SW480 (cell line): ENCODE measurements at regions not wholly inside any gene's neighbourhood (a gene's known extent, or its start where the extent isn't known, plus 50 kb on each side); places are given as distances from the start of the nearest gene placed in this dataset.
"Not testable (repeated sequence)": the region's sequence is repeated elsewhere in the genome, so short reads cannot be mapped to it uniquely, and the experiment has no call there.

ENCODE experiments used
- DNase-seq: peaks from one replicate; pipeline ENCODE4 v3.0.0-alpha.2; 2016; ENCODE audit warnings: low spot score

DNA sequence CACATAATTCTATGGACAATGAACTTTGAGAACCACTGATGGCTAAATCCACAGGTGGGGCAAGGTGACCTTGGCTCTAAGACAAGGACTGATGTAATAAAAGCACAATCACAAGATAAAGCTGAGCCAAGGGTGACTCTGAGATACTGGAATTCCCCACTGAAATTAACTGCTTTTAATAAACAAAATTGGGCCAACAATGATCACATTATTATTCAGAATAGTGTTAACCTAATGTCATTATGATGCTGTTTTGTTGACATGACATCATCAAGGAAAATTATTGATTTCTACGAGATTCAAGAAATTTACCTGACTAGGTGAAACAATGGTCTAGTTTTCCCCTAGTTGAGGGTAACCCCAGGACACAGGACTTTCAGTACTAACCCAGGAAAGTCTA, 273.7 kb upstream of the NFIA start:
- DNase-seq, result no peak

DNA sequence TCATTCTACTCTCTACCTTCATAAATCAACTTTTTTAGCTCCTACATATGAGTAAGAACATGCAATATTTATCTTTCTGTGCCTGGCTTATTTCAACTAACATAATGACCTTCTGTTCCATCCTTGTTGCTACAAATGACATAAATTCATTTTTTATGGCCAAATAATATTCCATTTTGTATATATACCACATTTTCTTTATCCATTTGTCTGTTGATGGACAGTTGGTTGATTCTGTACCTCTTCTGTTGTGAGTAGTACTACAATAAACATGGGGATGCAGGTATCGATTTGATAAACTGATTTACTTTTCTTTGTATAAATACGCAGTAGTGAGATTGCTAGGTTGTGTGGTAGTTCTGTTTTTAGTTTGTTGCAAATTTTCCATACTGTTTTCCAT, 279.5 kb upstream of the NFIA start:
- no peak for DNase-seq

DNA sequence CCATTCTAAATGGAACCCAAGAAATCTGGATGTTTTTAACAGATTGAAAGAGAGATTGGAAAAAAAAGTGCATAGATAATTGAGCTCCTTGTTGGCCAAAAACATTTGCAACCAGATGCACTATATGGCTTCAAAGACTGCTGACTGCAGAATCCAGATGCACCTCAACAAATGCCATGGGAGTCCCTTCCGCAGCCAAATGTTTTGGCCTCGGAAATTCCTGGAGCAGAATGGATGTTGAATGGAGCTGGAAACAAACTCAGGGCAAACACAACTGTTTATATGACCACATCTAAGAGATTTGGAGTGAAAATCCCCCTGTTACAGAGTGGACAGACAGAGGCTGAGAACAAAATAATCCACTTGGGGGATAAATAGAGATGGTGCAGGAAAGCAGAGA, 285.0 kb upstream of the NFIA start:
- DNase-seq, result no peak

DNA sequence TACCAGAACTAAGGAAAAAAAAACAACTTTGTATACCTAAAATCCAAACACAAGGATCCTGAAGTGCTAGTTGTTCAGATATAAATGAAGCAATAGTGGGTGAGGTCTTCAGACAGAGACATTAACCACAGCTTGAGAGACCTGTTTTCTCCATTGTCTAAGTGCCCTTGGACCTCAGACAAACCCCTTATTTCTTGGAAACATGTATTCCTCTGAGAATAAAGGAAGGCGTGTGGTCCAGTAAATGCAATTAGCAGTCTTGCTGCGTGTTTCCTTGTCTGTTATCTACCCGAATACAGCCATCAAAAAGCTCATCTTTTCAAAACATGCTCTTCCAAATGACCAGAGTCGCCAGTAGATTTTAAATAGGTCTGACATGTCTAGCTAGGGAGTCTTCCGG, 291.1 kb upstream of the NFIA start:
- no peak for DNase-seq

DNA sequence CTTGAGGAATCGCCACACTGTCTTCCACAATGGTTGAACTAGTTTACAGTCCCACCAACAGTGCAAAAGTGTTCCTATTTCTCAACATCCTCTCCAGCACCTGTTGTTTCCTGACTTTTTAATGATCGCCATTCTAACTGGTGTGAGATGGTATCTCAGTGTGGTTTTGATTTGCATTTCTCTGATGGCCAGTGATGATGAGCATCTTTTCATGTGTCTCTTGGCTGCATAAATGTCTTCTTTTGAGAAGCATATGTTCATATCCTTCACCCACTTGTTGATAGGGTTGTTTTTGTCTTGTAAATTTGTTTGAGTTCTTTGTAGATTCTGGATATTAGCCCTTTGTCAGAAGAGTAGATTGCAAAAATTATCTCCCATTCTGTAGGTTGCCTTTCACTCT, 309.3 kb upstream of the NFIA start:
- not testable (repeated sequence) for DNase-seq

DNA sequence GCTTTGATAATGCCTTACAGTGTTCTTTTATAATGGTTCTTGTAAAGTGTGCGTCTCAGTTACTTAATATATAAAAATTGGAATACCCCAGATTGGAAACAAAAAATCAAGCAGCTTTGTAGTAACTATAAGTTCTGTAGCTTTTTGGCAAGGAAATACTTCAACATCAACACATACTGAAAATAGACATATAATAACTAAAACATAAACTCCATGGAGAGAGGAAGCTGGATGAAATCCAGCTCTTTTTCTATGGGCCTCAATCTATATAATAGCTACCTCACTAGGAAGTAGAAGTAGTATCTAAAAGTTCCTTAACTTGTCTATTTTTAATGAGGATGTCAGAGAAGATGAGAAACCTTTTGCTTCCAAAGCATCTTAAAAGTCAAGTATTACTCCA, 313.3 kb upstream of the NFIA start:
- no peak for DNase-seq

DNA sequence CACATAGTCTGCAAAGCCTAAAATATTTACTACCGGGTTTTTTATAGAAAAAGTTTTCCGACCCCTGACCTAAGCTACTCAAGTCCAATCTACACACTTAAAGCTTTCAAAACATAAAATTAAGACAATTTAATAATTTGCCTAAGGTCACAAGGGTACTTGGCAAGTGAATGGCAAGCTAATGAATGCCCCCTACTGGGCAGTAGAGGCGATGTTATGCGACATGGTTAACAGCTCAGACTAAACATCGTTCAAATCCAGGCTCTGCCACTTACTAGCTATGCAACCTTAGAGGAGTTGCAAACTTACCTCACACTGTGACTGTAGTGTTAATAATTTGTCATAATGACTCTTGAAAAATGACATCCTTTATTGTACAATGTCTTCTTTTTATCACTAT, 317.2 kb upstream of the NFIA start:
- no peak for DNase-seq

DNA sequence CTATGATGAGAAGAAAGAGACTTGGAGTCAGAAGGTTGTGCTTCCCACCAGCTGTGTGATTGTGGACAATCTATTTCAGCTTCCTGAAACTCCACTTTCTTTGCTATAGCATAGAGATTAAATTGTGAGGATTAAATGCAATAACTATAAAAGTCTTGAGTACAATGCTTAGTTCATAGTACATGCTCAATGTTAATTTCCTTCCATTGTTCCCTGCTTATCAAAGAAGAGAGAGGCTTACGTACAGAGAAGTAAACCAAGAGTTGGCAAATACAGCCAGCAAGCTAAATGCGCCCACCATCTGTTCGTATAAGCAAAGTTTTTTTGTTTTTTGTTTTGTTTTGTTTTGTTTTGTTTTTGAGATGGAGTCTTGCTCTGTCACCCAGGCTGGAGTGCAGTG, 317.9 kb upstream of the NFIA start:
- no peak for DNase-seq

DNA sequence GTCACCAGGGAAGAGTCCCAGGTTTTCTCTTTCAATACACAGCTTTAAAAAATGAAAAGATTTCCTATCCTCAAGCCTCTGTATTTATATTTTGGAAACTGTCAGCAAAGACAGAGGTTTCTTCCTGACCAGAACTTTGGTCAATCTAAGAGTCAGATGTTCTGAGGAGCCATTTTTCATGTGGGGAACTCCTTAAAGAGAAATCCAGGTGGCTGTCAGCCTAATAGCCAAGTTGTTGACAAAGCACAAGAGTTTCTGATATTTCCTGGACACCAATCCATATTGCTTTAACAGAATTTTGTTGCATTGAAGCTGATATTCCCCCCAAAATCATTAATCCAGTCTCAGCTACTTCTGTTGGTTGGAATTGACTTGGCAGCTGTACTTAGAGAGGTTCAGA, 318.6 kb upstream of the NFIA start:
- DNase-seq, result no peak

DNA sequence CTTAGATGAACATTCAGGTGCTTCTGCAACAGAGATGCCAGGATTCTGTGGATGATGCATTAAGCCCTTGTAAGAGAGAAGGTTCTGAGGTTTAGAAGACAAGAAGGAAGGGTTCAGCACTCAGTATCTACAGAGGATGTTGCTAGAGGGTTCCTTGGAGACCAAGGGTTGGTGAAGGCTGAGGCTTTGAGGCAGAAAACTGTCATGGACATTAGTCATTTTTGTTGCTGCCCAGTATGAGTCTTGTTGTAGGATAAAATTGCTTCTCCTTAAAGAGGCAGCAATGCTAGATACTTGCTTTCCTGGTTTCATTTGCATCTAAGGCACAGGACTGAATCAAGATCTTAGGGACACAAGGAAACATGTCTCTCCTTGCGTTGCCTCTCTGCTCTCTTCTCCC, 319.4 kb upstream of the NFIA start:
- no peak for DNase-seq

DNA sequence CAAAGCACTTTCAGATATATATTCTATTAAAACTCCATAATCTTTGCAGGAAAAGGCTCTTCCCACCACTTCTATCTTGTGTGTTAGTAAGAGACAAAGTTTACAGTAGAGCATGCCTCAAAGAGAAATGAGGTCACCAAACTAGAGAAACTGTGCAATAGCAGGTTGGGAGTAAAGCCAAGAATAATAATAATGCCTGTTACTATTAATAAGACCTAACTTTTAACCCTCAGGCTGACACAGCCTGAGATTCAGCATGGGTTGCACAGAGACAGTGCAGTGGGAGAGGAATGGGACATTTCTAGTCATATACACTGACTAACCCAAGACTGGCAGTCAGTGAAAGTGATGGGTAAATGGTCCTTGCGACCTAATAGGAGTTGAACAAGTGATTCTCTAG, 320.2 kb upstream of the NFIA start:
- no peak for DNase-seq

DNA sequence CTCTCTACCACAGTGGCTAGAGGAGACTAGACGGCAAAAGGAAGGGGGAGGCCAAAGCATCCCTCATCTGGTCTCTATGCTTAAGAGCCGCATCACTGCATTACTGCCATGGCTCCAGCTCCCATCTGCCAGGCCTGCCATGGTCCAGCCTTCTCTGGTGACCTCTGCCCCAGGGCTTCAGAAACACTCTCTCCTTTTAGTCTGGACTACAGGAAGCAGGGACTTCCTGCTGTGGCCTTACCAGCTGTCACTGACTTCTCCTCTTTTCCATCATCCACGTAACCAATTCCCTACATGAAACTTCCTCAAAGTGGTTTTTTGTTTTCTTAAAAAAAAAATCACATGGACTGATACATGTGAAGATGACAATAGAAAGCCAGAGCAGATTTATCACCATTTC, 323.1 kb upstream of the NFIA start:
- DNase-seq, result no peak

DNA sequence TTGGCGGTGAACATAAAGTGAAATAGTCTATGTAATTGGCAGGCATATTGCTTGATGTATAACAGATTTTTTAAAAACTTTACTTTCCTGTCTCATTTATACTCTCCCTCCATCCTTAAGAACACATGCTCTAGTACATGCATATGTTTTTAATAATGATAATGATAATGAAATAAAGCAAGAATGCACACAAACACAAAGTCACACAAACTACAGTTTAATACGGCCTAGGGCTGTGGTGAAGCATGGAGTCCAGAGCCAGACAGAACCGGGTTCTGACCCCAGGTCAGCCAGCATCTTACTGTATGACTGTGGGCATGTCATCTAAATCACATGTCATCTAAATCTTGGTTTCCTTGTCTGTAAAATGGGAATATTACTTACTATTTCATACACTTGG, 324.9 kb upstream of the NFIA start:
- DNase-seq, result no peak

DNA sequence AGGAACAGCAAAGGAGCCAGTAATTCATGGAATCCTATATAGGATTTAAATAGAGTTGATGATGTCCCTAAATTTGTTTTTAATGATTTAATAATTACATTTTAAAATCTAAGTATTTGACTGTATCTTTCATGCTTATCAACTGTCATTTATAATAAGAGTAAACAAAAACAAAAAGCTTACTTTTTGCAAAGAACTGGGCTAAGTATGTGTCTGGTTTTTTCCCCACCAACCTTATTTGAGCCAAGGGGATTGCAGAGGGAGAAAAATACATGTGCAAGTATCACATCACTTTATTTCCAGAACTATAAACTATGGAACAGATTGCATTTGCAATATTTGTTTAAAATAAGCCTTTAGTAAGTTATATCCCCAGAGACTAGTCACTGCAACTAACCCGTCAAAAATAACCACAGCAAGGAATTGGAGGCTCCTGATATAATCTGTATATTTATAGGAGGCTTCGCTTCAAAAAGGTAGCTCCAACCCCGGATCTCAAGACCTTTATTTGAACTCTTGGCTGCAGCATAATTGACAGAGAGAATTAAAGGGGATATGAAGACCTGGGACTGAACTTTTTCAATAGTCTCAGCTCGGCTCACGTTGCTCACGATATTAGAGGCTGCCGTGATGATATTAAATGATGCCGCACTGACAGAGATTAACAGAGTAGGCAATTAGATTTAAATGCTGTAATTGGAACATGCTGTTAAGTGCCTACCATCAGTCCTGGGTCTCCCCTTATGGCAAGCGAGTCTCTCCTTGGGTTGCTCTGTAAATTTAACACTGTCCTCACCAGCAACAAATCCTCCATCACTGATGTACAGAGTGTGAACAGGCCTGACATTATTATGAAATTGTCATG, 329.1 kb upstream of the NFIA start:
- DNase-seq, result no peak

DNA sequence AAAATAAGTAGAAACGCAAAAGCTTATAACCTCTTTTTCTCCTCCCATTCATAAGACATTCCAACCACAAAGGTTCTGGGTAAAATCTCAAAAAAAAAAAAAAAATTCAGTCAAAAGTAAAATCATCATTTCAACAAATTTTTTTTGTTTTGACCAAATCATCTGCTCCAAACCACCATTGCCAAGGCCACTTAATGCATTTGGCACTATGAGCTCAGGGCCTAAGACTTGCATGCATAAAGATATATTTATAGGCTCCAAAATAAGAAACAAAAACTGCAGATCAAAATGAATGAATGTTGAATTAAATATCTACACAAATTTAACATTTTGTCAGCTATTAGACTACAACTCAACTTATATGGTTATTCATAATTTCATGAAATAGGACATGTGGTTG, 331.1 kb upstream of the NFIA start:
- no peak for DNase-seq

DNA sequence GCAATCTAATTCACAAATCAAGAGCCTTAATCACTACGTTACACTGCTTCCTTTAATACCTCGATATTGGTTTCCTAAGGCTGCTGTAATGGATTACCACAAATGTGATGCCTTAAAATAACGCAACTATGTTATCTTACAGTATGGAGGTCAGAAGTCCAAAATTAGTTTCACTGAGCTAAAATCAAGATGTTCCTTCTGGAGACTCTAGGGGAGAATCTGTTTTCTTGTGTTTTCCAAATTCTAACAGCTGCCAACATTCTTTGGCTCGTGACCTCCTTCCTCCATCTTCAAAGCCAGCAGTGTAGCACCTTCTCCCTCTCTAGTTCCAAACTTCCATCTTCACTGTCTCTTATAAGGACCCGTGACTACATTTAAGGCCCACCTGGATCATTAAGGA, 335.0 kb upstream of the NFIA start:
- DNase-seq, result no peak

DNA sequence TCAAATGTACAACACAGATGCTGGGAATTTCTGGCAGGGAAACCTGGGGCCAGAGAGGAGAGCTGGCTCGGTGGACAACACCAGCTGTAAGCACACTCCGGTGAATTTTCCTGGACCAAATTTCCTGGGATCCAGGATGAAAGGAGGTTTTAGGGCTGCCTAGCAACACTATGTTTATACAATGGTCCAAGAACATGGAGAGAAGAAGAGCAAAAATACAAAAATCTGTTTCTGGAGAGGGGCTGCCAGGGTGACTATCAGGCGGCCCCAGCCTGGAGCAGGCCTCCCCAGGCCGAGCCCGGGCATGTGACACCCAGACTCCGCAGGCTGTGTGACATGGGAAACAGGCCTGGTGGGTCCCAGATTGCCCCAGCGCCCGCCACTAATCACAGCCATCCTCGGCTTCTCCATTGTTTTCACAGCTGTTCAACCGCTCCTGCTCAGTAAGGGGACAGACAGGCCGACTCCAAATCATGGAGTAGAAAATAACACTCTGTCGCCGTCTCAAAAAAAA, 336.0 kb upstream of the NFIA start:
- no peak for DNase-seq

DNA sequence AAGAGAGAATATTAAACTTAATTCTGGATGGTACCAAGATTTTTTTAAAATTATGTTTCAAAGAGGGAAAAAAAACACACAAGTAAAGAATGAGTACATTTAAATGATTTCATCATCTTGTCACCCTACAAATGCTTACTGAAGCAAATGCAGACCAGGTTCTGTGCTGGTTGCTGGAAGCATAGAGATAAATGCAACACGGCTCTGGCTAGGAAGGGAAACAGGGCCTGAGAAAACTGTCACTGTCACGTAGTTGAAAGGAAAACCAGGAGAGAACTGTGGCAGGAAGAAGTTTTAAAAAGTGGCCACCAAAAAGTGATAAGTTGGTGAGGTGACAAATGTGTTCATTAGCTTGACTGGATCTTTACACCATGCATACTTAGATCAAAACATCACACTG, 336.9 kb upstream of the NFIA start:
- DNase-seq, result no peak

DNA sequence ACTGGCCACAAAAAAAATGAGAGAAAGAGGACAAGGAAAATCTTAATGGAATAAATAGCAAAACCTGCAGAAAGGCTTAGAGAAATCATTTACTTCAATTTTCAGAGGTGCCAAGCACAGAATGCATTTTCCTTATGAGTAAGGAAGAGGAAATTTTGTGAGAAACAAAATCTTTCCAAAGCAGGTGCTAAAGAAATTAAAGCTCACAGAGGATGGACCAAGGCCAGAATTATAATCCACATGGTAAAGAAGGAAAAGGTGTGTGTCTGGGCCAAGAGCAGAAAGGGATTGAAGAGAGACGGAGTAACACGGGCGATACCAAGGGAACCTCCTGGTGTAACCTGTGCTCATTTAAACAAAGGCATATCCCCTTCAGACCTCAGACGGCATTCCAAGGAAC, 340.0 kb upstream of the NFIA start:
- DNase-seq, result no peak

DNA sequence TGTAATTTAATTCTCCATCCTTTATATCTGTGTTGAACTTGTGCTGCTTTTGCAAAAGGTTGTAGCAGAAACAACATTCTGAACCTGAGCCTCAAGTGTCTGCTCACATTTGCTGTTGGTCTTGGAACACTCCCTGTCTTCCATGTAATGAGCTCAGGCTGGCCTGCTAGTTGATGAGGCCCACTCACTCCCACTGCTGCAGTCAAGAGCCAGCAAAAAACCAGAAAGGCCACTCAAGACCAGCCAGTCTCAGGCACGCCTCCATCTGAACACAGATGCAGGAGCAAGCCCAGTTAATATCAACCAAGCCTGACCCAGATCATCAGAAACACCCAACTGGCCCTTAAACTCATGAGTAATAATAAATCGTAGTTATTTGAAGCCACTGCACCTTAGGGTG, 342.2 kb upstream of the NFIA start:
- DNase-seq, result no peak

DNA sequence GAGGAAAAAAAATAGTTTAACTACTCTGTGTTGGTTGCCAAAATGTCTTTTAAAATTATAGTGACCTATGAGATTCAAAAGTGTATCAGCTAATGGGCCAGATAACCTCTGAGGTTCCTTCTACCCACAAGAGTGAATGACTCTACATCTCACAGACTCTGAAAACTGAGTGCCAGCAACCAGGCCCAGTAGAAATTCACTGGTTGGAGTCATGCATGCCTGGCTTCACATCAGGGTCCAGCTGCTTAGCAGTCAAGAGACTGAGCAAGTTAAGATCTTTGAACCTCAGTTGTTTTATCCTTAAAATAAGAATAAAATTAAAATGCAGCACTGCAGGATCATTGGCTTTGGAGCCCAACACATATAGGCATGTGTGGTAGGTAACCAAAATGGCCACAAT, 342.6 kb upstream of the NFIA start:
- DNase-seq, result no peak

DNA sequence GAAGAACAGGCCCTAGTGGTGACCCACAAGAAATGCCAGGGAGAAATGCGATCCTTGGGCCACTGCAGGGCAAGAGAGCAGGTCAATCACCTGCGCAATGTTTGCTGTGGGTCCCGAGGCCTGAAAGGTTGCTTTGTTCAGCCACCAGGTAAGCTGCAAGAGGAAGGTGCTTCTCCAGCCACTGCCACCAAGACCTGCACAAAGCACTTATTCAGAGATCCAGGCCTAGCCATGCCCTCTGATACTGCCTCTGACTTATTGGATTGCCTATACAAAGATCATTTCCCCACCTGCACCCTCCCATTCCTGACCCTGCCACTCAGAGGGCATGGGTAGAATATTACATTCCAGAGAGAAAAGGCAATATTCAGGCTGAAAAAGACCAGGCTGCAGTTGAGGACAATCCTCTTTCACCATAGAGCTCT, 349.4 kb upstream of the NFIA start:
- DNase-seq, result no peak

DNA sequence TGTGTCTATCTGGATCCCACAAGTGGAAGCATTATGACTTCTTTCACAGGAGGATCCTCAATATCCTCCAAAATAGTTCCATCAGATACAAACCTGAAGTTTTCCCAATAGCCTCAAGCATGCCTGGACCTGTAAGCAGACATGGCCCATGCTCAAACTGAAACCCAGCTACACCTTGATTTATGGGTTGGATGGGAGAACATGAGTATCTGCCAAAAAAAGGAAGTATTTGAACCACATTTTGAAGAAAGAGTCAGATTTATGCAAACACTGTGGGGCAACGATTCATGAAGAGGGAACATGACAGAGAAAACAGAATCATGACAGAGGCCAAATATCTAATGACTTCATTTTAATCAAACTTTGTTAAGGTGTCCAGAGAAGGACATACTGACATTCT, 351.0 kb upstream of the NFIA start:
- no peak for DNase-seq

DNA sequence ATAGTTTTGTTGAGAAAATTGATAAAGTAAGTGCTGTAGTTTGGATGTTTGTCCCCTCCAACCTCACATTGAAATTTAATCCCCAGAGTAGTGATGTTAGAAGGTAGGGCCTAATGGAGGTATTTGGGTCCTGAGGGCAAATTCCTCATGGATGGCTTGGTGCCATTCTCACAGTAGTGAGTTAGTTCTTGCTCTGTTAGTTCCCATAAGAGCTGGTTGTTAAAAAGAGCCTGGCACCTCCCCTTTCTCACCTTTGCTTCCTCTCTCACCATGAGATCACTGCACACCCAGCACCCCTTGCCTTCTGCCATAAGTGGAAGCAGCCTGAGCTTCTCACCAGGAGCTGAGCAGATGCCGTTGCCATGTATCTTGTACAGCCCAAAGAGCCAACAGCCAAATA, 354.8 kb upstream of the NFIA start:
- DNase-seq, result no peak
